ENCODE measurements at regions not wholly inside any gene's neighbourhood (a gene's known extent, or its start where the extent isn't known, plus 50 kb on each side); places are given as distances from the start of the nearest gene placed in this dataset.
"Not testable (repeated sequence)": the region's sequence is repeated elsewhere in the genome, so short reads cannot be mapped to it uniquely, and the experiment has no call there.

DNA sequence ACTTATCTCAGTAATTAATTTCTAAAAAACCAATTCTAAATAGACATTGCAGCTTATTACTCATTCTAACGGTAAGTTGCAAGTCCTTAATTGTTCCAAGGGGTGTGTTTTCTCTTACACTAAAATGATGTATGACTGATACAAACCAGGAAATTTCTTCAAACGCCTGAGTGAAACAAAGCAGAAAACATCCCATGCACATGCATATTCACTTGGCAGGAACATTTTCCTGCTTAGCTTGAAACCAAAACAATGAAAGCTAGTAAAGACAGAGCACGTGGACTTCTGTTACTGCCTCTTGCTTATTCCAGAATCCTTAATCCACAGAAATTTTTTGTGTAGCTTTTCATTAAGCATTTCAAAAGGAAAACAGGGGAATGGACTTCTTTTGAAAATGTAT is 187.7 kb downstream of the MTERF1 start:
- Mint-ChIP-seq H3K9me3 (peaks cover 6% of the 10 kb centered on the region), H3K27ac (no peak overlapping the region), H3K27me3 (no peaks in the 10 kb centered on the region), H3K36me3 (no peaks in the 10 kb centered on the region), H3K4me1 (no peaks in the 10 kb centered on the region), H3K4me3 (no peak overlapping the region)
- no peak for ATAC-seq

DNA sequence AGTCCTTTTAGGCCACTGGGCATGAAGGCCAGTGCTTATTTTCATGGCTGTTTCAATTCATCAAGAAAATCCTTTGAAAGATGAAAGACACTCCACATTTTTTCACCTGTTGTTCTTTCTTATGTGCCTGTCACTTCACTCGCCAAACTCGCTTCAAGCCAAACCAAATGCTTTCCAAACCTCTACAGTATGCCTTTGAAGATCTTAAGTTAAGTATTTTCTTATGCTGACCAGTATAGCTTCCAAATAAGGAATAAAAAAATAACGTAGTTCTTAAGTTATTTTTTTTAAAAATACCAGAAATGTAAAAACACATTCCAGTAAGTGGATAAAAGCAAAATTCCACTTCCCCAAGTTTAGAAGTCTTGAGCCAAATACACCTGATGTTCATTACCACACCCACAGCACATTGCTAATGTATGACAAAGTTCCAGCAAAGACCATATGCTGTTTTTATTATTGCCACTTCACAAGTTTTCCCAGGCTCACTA is 186.1 kb downstream of the MTERF1 start:
- H3K4me1 Mint-ChIP-seq: no peaks in the 10 kb centered on the region
- H3K9me3 Mint-ChIP-seq: peaks cover 4% of the 10 kb centered on the region
- no peak overlapping the region for H3K4me3 Mint-ChIP-seq
- H3K36me3 Mint-ChIP-seq: no peaks in the 10 kb centered on the region
- ATAC-seq: no peak
- no peak overlapping the region for H3K27ac Mint-ChIP-seq
- no peaks in the 10 kb centered on the region for H3K27me3 Mint-ChIP-seq

DNA sequence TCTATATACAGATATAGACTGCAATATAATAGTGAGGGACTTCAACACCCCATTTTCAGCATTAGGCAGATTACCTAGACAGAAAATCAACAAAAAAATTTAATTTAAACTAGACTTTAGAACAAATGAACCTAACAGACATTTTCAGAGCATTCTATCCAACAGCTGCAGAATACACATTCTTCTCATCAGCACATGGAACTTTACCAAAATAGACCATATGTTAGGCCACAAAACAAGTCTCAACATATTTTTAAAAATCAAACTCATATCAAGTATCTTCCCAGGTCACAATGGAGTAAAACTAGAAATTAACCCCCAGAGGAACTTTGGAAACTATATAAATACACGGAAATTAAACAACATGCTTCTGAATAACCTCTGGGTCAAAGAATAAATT is 169.6 kb downstream of the MTERF1 start:
- Mint-ChIP-seq H3K9me3 (peaks cover 20% of the 10 kb centered on the region), H3K27ac (no peak overlapping the region), H3K4me3 (no peak overlapping the region), H3K27me3 (peaks cover 12% of the 10 kb centered on the region), H3K4me1 (no peaks in the 10 kb centered on the region), H3K36me3 (no peaks in the 10 kb centered on the region)
- ATAC-seq: no peak

GRCh38 chr7:91713669-91714068 is 166.8 kb downstream of the MTERF1 start:
- Mint-ChIP-seq H3K9me3 (peaks cover 13% of the 10 kb centered on the region), H3K36me3 (no peaks in the 10 kb centered on the region), H3K4me3 (no peak overlapping the region), H3K4me1 (no peaks in the 10 kb centered on the region), H3K27ac (no peak overlapping the region), H3K27me3 (peaks cover 12% of the 10 kb centered on the region)
- ATAC-seq: no peak

GRCh38 chr7:91717681-91718470 is 162.6 kb downstream of the MTERF1 start:
- no peak overlapping the region for H3K4me3 Mint-ChIP-seq
- peaks cover 5% of the 10 kb centered on the region for H3K36me3 Mint-ChIP-seq
- ATAC-seq: no peak
- no peaks in the 10 kb centered on the region for H3K27me3 Mint-ChIP-seq
- H3K9me3 Mint-ChIP-seq: peaks cover 14% of the 10 kb centered on the region
- no peaks in the 10 kb centered on the region for H3K4me1 Mint-ChIP-seq
- no peak overlapping the region for H3K27ac Mint-ChIP-seq

- H3K27me3 Mint-ChIP-seq: no peaks in the 10 kb centered on the region
- no peak overlapping the region for H3K27ac Mint-ChIP-seq
- no peaks in the 10 kb centered on the region for H3K4me1 Mint-ChIP-seq
- peaks cover 5% of the 10 kb centered on the region for H3K36me3 Mint-ChIP-seq
- no peak overlapping the region for H3K4me3 Mint-ChIP-seq
- no peak for ATAC-seq
- peaks cover 17% of the 10 kb centered on the region for H3K9me3 Mint-ChIP-seq
Measured at GRCh38 chr7:91719008-91719407, 161.5 kb downstream of the MTERF1 start.

- H3K27me3 Mint-ChIP-seq: no peaks in the 10 kb centered on the region
- H3K4me1 Mint-ChIP-seq: no peaks in the 10 kb centered on the region
- H3K4me3 Mint-ChIP-seq: no peak overlapping the region
- H3K27ac Mint-ChIP-seq: no peak overlapping the region
- peaks cover 19% of the 10 kb centered on the region for H3K9me3 Mint-ChIP-seq
- peaks cover 5% of the 10 kb centered on the region for H3K36me3 Mint-ChIP-seq
- ATAC-seq: no peak
Measured at GRCh38 chr7:91720260-91720937, 160.1 kb downstream of the MTERF1 start.

- ATAC-seq: no peak
- Mint-ChIP-seq H3K4me1 (no peaks in the 10 kb centered on the region), H3K4me3 (no peak overlapping the region), H3K36me3 (peaks cover 5% of the 10 kb centered on the region), H3K9me3 (peaks cover 19% of the 10 kb centered on the region), H3K27ac (no peak overlapping the region), H3K27me3 (no peaks in the 10 kb centered on the region)
Measured at GRCh38 chr7:91722831-91723230, 157.7 kb downstream of the MTERF1 start.

DNA sequence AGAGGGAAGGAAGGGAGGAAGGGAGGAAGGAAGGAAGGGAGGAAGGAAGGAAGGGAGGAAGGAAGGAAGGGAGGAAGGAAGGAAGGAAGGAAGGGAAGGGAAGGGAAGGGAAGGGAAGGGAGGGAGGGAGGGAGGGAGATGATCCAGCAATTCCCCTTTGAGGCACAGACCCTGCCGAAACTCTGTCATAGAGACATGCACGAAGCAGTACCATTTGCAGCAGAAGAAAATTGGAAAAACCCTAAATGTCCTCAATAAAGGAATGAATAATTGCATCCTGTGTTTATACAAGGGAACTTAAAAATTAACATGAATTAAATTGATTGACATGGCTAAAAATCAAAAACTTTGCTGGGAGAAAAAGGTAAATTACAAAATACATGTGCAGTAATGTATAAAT is 151.5 kb downstream of the MTERF1 start:
- H3K9me3 Mint-ChIP-seq, ATAC-seq, H3K27me3 Mint-ChIP-seq, H3K4me1 Mint-ChIP-seq, H3K27ac Mint-ChIP-seq, H3K36me3 Mint-ChIP-seq, H3K4me3 Mint-ChIP-seq: not testable (repeated sequence)

GRCh38 chr7:91731976-91732375 is 148.5 kb downstream of the MTERF1 start:
- ATAC-seq: no peak
- Mint-ChIP-seq H3K36me3 (no peaks in the 10 kb centered on the region), H3K9me3 (peaks cover 10% of the 10 kb centered on the region), H3K4me3 (no peak overlapping the region), H3K27ac (no peak overlapping the region), H3K4me1 (no peaks in the 10 kb centered on the region), H3K27me3 (no peaks in the 10 kb centered on the region)

GRCh38 chr7:91749418-91749817 is 131.1 kb downstream of the MTERF1 start:
- Mint-ChIP-seq H3K27me3 (peaks cover 31% of the 10 kb centered on the region), H3K4me3 (no peak overlapping the region), H3K4me1 (no peaks in the 10 kb centered on the region), H3K9me3 (peaks cover 9% of the 10 kb centered on the region), H3K36me3 (peaks cover 6% of the 10 kb centered on the region), H3K27ac (no peak overlapping the region)
- no peak for ATAC-seq

DNA sequence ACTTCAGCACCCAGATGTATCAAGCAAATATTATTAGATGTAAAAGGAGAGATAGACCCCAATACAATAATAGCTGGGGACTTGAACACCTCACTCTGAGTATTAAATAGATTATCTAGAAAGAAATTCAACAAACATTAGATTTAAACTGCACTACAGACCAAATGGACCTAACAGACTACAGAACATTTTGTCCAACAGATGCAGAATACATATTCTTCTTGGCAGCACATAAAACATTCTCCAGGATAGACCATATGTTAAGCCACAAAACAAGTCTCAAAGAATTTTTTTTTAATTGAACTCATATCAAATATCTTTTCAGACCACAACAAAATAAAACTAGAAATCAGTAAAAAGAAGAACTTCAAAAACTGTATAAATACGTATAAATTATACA is 130.4 kb downstream of the MTERF1 start:
- no peak for ATAC-seq
- Mint-ChIP-seq H3K4me1 (no peaks in the 10 kb centered on the region), H3K9me3 (peaks cover 9% of the 10 kb centered on the region), H3K4me3 (no peak overlapping the region), H3K27me3 (peaks cover 31% of the 10 kb centered on the region), H3K36me3 (peaks cover 6% of the 10 kb centered on the region), H3K27ac (no peak overlapping the region)

DNA sequence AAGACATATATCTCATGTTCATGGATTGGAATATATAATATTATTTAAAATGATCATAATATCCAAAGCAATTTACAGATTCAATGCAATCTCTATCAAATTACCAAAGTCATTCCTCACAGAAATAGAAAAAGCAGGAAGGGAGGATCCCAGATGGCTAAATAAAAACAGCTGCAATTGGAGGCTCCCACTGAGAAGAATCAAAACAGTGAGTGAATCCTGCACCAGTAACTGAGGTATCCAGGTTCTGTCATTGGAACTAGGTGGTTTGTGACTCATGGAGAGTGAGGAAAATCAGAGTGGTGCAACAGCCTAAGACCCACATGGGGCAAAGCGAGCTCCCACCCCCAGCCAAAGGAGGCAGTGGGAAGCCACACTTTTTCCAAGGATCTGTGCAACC is 128.4 kb downstream of the MTERF1 start:
- Mint-ChIP-seq H3K27ac (no peak overlapping the region), H3K4me3 (no peak overlapping the region), H3K4me1 (no peaks in the 10 kb centered on the region), H3K36me3 (peaks cover 6% of the 10 kb centered on the region), H3K27me3 (peaks cover 22% of the 10 kb centered on the region), H3K9me3 (peaks cover 10% of the 10 kb centered on the region)
- no peak for ATAC-seq

- not testable (repeated sequence) for ATAC-seq, H3K9me3 Mint-ChIP-seq, H3K4me1 Mint-ChIP-seq, H3K27ac Mint-ChIP-seq, H3K36me3 Mint-ChIP-seq, H3K4me3 Mint-ChIP-seq
- peaks cover 12% of the 10 kb centered on the region for H3K27me3 Mint-ChIP-seq
Measured at GRCh38 chr7:91754280-91754679, 126.2 kb downstream of the MTERF1 start.

GRCh38 chr7:91755121-91755520 is 125.4 kb downstream of the MTERF1 start:
- ATAC-seq, H3K36me3 Mint-ChIP-seq, H3K9me3 Mint-ChIP-seq, H3K4me3 Mint-ChIP-seq, H3K27ac Mint-ChIP-seq, H3K4me1 Mint-ChIP-seq: not testable (repeated sequence)
- peaks cover 11% of the 10 kb centered on the region for H3K27me3 Mint-ChIP-seq
